ENCODE measurements at regions not wholly inside any gene's neighbourhood (a gene's known extent, or its start where the extent isn't known, plus 50 kb on each side); places are given as distances from the start of the nearest gene placed in this dataset.
A peak's percentile ranks its signal among the peaks of the same experiment; 100 is the strongest.

- TF ChIP-seq CTCF (IDR thresholded peaks at IDR 0.05; ENCODE audit: extremely low read depth, missing control alignments) = no peak
These were observed 1005.5 kb downstream of the KCNMA1 start for GRCh38 chr10:76631884-76632766.

DNA sequence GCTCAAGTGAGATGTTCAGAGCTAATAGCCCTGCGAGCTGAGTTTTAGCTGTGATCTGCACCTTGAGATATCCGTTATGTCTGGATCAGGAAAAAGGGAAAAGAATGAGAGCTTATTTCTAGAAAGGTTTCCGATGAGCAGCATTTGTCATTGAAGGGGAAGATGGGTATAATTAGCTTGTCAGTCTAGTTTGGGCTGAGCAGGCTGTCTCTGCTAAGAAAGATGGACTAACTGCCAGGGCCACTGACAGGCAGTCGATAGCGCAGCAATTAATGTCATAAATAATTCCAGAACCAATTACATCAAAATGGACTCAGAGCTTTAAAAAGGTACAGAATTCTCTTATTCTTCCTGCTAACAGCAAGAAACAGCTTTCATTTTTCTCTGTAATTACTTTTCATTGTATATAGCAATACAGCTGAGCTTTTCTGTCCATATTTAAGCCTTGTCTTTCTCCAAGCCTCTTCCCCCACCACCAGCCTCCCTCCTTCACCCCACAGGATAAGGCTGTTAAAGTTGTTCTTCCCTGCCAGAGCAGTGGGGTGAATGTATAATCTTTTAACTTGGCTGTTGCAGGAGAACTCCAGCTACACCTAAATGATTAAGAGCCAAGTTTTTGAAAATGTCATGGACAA lies 1006.5 kb downstream of the KCNMA1 start:
- no peak for DNase-seq (ENCODE audit: low spot score)
- no peak for TF ChIP-seq CTCF (IDR thresholded peaks at IDR 0.05; ENCODE audit: extremely low read depth, missing control alignments)

More at GRCh38 chr10:76631884-76632766, 1005.5 kb downstream of the KCNMA1 start:
- DNase-seq (ENCODE audit: low spot score) = no peak

DNA sequence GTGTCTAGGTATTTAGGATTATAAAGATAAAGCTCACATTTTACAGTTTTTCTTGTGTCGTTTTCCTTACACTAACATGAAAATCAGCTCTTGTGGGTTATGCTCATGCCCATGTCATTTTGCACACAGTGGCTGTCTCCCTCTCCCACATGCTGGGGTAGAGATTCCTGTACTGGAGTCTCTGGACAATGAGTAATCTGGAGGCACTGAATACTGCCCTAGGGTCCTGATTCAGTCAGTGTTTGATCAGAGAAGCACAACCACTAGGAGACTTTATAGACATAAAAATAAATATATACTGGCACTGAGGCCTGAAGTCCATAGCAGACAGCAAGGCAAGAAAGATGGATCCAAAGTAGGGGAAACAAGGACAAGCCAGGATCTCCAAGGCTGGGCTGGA lies 1008.8 kb downstream of the KCNMA1 start:
- TF ChIP-seq CTCF (IDR thresholded peaks at IDR 0.05; ENCODE audit: extremely low read depth, missing control alignments) = no peak
- DNase-seq (ENCODE audit: low spot score) = no peak

- TF ChIP-seq CTCF (IDR thresholded peaks at IDR 0.05; ENCODE audit: extremely low read depth, missing control alignments) = no peak
- no peak for DNase-seq (ENCODE audit: low spot score)
These were observed 1011.2 kb downstream of the KCNMA1 start for GRCh38 chr10:76626386-76626785.

GRCh38 chr10:76624470-76624869 lies 1013.1 kb downstream of the KCNMA1 start:
- no peak for TF ChIP-seq CTCF (IDR thresholded peaks at IDR 0.05; ENCODE audit: extremely low read depth, missing control alignments)
- DNase-seq (ENCODE audit: low spot score) = peak; percentile 17

- no peak for DNase-seq (ENCODE audit: low spot score)
These were observed 1015.6 kb downstream of the KCNMA1 start for GRCh38 chr10:76621886-76622620.

More at GRCh38 chr10:76621886-76622620, 1015.6 kb downstream of the KCNMA1 start:
- no peak for TF ChIP-seq CTCF (IDR thresholded peaks at IDR 0.05; ENCODE audit: extremely low read depth, missing control alignments)

Measured in GM20000 (cell line).